ENCODE measurements at regions not wholly inside any gene's neighbourhood (a gene's known extent, or its start where the extent isn't known, plus 50 kb on each side); places are given as distances from the start of the nearest gene placed in this dataset.
"Not testable (repeated sequence)": the region's sequence is repeated elsewhere in the genome, so short reads cannot be mapped to it uniquely, and the experiment has no call there.

DNA sequence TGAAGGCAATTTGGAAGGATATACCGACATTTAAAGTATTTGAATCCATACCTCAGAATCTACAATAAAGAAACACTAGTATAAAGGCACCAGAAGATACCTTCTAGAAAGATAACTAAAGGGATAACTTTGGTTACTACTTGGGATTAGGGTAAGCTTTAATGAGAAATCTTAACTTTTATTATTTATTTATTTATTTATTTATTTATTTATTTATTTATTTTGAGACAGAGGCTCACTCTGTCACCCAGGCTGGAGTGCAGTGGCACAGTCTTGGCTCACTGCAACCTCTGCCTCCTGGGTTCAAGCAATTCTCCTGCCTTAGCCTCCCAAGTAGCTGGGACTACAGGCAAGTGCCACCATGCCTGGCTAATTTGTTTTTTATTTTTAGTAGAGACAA, 81.6 kb upstream of the KCND2 start:
- not testable (repeated sequence) for TF ChIP-seq EZH2 (IDR thresholded peaks at IDR 0.05; ENCODE audit: low read length)
- TF ChIP-seq, protein P1, sequence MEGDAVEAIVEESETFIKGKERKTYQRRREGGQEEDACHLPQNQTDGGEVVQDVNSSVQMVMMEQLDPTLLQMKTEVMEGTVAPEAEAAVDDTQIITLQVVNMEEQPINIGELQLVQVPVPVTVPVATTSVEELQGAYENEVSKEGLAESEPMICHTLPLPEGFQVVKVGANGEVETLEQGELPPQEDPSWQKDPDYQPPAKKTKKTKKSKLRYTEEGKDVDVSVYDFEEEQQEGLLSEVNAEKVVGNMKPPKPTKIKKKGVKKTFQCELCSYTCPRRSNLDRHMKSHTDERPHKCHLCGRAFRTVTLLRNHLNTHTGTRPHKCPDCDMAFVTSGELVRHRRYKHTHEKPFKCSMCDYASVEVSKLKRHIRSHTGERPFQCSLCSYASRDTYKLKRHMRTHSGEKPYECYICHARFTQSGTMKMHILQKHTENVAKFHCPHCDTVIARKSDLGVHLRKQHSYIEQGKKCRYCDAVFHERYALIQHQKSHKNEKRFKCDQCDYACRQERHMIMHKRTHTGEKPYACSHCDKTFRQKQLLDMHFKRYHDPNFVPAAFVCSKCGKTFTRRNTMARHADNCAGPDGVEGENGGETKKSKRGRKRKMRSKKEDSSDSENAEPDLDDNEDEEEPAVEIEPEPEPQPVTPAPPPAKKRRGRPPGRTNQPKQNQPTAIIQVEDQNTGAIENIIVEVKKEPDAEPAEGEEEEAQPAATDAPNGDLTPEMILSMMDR (optimal IDR thresholded peaks at IDR 0.05 in 1 of 3, IDR thresholded peaks at IDR 0.05 in 1 of 3, conservative IDR thresholded peaks at IDR 0.05 in 1 of 3; ENCODE audit: extremely low read depth in 1 of 3, insufficient read depth in 2 of 3, low read length in 3 of 3) = not testable (repeated sequence)

Data from keratinocyte (primary cell).